ENCODE measurements at regions not wholly inside any gene's neighbourhood (a gene's known extent, or its start where the extent isn't known, plus 50 kb on each side); places are given as distances from the start of the nearest gene placed in this dataset.

DNA sequence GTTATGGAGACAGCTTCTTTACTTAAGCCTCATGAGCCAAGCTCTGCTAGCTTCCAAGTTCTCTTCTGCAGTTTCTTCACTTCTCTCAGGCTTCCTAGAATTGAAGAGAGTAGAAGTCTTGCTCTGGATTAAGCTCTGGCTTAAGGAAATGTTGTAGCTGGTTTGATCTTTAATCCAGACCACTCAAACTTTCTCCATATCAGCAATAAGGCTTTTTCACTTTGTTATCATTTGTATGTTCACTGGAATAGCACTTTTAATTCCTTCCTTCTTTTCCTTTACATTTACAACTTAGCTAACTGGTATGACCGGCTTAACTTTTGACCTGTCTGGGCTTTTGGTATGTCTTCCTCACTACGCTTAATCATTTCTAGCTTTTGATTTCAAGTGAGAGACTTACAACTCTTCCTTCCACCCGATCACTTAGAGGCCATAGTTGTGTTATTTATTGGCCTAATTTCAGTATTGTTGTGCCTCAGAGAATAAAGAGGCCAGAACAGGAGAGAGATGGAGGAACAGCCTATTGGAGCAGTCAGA lies 236.6 kb upstream of the BMP2 start:
- DNase-seq (ENCODE audit: low spot score in 2 of 2): no peak
- no peak overlapping the region for H3K27ac ChIP-seq
- H3K4me1 ChIP-seq: no peaks in the 10 kb centered on the region
- no peak overlapping the region for H3K4me3 ChIP-seq
- intact Hi-C loops (cut with DNase I; ENCODE audit: low total_unique reads): no loop called here
- H3K9me3 ChIP-seq: peaks cover 3 to 4% of the 10 kb centered on the region in 2 donors
- no peaks in the 10 kb centered on the region for H3K36me3 ChIP-seq
- H3K27me3 ChIP-seq: no peaks in the 10 kb centered on the region
- no peak for TF ChIP-seq POLR2AphosphoS5 (IDR thresholded peaks at IDR 0.05)
- TF ChIP-seq POLR2A (IDR thresholded peaks at IDR 0.05): no peak
- TF ChIP-seq, protein P1, sequence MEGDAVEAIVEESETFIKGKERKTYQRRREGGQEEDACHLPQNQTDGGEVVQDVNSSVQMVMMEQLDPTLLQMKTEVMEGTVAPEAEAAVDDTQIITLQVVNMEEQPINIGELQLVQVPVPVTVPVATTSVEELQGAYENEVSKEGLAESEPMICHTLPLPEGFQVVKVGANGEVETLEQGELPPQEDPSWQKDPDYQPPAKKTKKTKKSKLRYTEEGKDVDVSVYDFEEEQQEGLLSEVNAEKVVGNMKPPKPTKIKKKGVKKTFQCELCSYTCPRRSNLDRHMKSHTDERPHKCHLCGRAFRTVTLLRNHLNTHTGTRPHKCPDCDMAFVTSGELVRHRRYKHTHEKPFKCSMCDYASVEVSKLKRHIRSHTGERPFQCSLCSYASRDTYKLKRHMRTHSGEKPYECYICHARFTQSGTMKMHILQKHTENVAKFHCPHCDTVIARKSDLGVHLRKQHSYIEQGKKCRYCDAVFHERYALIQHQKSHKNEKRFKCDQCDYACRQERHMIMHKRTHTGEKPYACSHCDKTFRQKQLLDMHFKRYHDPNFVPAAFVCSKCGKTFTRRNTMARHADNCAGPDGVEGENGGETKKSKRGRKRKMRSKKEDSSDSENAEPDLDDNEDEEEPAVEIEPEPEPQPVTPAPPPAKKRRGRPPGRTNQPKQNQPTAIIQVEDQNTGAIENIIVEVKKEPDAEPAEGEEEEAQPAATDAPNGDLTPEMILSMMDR (IDR thresholded peaks at IDR 0.05): no peak

DNA sequence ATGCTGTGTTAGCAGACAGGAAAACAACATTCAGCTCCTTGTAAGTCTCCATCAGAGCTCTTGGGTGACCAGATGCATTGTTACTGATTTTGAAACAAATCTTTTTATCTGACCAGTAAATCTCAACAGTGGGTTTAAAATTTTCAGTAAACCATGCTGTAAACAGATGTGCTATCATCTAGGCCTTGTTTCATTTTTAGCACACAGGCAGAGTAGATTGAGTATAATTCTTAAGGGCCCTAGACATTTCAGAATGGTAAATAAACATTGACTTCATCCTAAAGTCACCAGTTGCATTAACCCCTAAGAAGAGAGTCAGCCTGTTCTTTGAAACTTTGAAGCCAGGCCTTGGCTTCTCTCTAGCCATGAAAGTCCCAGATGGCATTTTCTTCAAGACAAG lies 237.2 kb upstream of the BMP2 start:
- Histone ChIP-seq H3K27me3 (no peaks in the 10 kb centered on the region), H3K36me3 (no peaks in the 10 kb centered on the region), H3K27ac (no peak overlapping the region), H3K4me1 (no peaks in the 10 kb centered on the region), H3K9me3 (peaks cover 9 to 10% of the 10 kb centered on the region in 2 donors), H3K4me3 (no peak overlapping the region)
- TF ChIP-seq POLR2A (IDR thresholded peaks at IDR 0.05) (no peak), POLR2AphosphoS5 (IDR thresholded peaks at IDR 0.05) (no peak)
- TF ChIP-seq, protein P1 (IDR thresholded peaks at IDR 0.05): no peak
- no peak for DNase-seq (ENCODE audit: low spot score in 2 of 2)
- intact Hi-C loops (cut with DNase I; ENCODE audit: low total_unique reads): no loop called here

DNA sequence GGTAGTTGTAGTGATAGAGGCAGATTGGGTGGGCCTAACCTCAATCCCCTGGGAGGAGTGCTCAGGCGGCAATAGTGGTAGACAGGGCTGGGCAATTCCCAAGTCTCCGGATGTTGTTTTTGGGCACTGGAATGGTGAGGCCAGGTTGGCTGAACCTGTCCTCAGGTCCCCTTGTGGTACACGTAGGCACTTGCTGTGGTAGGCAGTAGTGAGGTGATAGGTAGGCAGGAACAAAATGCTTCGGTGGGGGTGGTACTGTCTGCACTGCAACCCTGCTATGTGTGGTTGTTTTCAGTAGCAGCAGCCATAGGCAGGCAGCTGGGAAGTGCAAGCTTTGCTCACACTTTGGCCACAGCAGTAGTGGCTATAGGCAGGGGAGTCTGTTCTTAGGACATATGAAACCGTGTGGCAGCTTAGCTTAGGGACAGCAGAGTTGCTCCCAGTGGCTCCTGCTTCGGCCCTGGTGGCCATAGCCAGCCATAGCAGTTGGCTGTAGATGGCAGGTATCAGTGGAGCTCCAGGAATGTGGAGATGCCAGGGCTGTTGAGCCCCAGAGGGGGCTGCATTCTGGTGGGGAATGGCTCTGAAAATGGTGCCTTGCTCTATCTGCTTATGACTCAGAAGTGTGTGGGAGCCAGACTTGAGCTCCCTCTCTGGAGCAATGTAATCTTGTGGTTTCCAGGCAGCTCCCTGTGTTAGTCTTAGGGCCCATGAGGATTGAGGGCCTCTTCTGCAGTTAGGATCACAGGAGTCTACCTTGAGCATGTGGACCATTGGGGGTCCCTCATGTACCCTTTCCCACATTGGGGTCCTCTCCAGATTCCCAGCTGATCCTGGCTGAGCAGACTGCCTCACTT lies 241.8 kb upstream of the BMP2 start:
- no peaks in the 10 kb centered on the region for H3K36me3 ChIP-seq
- intact Hi-C loops (cut with DNase I; ENCODE audit: low total_unique reads): no loop called here
- no peaks in the 10 kb centered on the region for H3K4me1 ChIP-seq
- TF ChIP-seq POLR2AphosphoS5 (IDR thresholded peaks at IDR 0.05) (no peak), POLR2A (IDR thresholded peaks at IDR 0.05) (no peak)
- TF ChIP-seq, protein P1 (IDR thresholded peaks at IDR 0.05): no peak
- peaks cover 18 to 41% of the 10 kb centered on the region in 2 donors for H3K9me3 ChIP-seq
- H3K27ac ChIP-seq: no peak overlapping the region
- no peak overlapping the region for H3K4me3 ChIP-seq
- DNase-seq (ENCODE audit: low spot score in 2 of 2): no peak
- H3K27me3 ChIP-seq: no peaks in the 10 kb centered on the region

DNA sequence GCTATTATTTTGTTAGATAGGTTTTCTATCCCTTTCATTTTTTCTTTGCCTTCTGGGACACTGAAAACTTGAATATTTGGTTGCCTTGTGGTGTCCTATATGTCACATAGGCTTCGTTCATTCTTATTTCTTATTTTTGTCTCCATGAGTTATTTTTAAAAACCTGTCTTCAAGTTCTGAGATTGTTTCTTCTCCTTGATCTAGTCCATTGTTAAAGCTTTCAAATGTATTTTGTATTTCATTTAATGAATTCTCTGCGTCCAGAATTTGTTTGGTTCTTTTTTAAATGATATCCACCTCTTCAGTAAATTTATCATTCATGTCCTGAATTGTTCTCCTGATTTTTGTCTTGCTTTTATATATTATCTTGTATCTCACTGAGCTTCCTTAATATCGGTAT lies 243.2 kb upstream of the BMP2 start:
- no peak for TF ChIP-seq POLR2A (IDR thresholded peaks at IDR 0.05)
- TF ChIP-seq, protein P1 (IDR thresholded peaks at IDR 0.05): no peak
- TF ChIP-seq POLR2AphosphoS5 (IDR thresholded peaks at IDR 0.05): no peak
- no peaks in the 10 kb centered on the region for H3K27me3 ChIP-seq
- DNase-seq (ENCODE audit: low spot score in 2 of 2): no peak
- intact Hi-C loops (cut with DNase I; ENCODE audit: low total_unique reads): no loop called here
- no peaks in the 10 kb centered on the region for H3K36me3 ChIP-seq
- no peak overlapping the region for H3K4me3 ChIP-seq
- no peak overlapping the region for H3K27ac ChIP-seq
- H3K4me1 ChIP-seq: no peaks in the 10 kb centered on the region
- H3K9me3 ChIP-seq: peaks cover 18 to 46% of the 10 kb centered on the region in 2 donors

DNA sequence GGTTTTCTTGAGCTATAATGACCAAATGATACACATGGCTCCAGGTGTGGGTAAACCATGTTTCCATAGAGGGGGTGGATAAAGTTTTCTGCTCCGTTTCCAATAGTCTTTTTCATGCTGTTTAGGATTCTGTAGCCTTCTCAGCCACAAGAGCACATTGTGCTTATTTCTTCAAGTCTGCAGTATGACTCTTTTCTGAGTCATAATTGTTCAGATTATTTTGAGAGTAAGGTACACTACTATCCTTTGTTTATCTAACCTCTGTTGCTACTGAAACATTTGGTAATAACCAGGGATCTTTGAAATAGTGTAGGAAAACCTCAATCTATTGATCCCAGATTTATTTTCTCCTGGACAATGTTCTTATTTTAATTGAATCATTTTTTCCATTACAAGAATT lies 247.9 kb upstream of the BMP2 start:
- Histone ChIP-seq H3K4me1 (no peaks in the 10 kb centered on the region), H3K36me3 (no peaks in the 10 kb centered on the region), H3K9me3 (peaks cover under 1 to 31% of the 10 kb centered on the region in 2 donors), H3K4me3 (no peak overlapping the region), H3K27me3 (no peaks in the 10 kb centered on the region), H3K27ac (no peak overlapping the region)
- TF ChIP-seq, protein P1 (IDR thresholded peaks at IDR 0.05): no peak
- TF ChIP-seq POLR2AphosphoS5 (IDR thresholded peaks at IDR 0.05) (no peak), POLR2A (IDR thresholded peaks at IDR 0.05) (no peak)
- intact Hi-C loops (cut with DNase I; ENCODE audit: low total_unique reads): no loop called here
- no peak for DNase-seq (ENCODE audit: low spot score in 2 of 2)

Measured in breast epithelium (tissue), 4 donors.